ENCODE measurements at regions not wholly inside any gene's neighbourhood (a gene's known extent, or its start where the extent isn't known, plus 50 kb on each side); places are given as distances from the start of the nearest gene placed in this dataset.

DNA sequence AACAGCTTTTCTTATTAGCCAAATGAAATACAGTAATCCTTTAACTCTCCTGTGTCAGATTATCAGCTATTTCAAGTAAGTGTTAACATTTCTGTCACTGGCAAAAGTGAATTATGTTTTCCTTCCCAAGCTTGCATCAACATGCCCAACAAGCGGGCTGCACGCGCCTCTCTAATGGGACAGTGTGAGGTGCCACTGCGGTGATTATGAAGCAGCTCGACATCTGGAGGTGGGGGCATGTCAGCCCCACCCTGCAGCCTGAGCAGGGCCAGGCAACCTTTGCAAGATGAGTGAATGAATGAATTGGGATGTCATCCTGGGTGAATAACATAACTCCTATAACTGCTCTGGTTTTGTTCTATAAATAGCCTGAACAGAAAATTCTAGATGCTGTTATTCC lies 301.4 kb downstream of the ZNF326 start:
- no peak for ATAC-seq
- FAIRE-seq = no peak
- CTCF ChIA-PET = no interaction called here

DNA sequence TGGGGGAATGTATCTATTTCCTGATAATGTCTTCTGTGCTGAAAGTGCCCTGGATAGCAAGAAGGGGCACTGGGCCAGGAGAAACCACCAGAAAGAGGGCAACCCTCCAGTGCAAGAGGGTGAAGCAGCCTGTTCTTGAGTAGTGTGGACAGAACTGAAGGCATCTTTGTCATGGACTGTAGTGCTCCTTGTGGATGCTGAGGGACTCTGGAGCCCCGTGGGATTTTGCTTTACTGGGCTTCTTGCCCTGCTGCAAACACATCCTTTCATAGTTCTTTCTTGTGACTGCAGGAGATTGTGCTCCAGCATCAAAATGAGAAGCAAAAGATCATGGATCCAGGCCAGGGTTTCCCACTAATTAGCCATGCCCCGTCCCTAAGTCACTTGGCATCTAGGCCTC lies 300.6 kb downstream of the ZNF326 start:
- Histone ChIP-seq H3K4me3 (no peak overlapping the region), H3K27ac (no peak overlapping the region), H3K9me3 (no peaks in the 10 kb centered on the region), H3K4me2 (no peak overlapping the region), H3K4me1 (no peaks in the 10 kb centered on the region)
- 0% methylated on average over 2 of the region's 2 CpGs for WGBS (ENCODE audit: missing lambda C conversion rate)
- ATAC-seq = no peak
- no peak for DNase-seq (ENCODE audit: low read depth in 1 of 2, low spot score in 1 of 2)
- no peak for TF ChIP-seq RAD21 (conservative IDR thresholded peaks at IDR 0.05 in 1 of 2, IDR thresholded peaks at IDR 0.05 in 1 of 2)
- TF ChIP-seq GATA3 (IDR thresholded peaks at IDR 0.05; ENCODE audit: borderline replicate concordance) = no peak
- TF ChIP-seq ELK1 (IDR thresholded peaks at IDR 0.05; ENCODE audit: low read depth, low read length) = no peak
- no peak for TF ChIP-seq POLR2AphosphoS2 (conservative IDR thresholded peaks at IDR 0.05; ENCODE audit: low read length)
- TF ChIP-seq KDM1A (IDR thresholded peaks at IDR 0.05; ENCODE audit: low read depth) = no peak
- TF ChIP-seq HOXB13 (CRISPR knock-in tag; IDR thresholded peaks at IDR 0.05; ENCODE audit: low read depth) = no peak
- no peak for TF ChIP-seq TFCP2L1 (CRISPR knock-in tag; IDR thresholded peaks at IDR 0.05)
- TF ChIP-seq HEYL (CRISPR knock-in tag; IDR thresholded peaks at IDR 0.05) = no peak
- no peak for TF ChIP-seq JUNB (IDR thresholded peaks at IDR 0.05)
- TF ChIP-seq TP53 (CRISPR knock-in tag; IDR thresholded peaks at IDR 0.05) = no peak
- no peak for TF ChIP-seq CBX8 (IDR thresholded peaks at IDR 0.05)
- POLR2A ChIA-PET = no interaction called here
- CTCF ChIA-PET = no interaction called here
- FAIRE-seq = no peak

More for the DNA sequence above, 301.4 kb downstream of the ZNF326 start:
- DNase-seq (ENCODE audit: low read depth in 1 of 2, low spot score in 1 of 2) = no peak
- 24% methylated on average over 5 of the region's 5 CpGs for WGBS (ENCODE audit: missing lambda C conversion rate)
- POLR2A ChIA-PET = no interaction called here
- TF ChIP-seq BHLHE40 (IDR thresholded peaks at IDR 0.05; ENCODE audit: low read depth, low read length) (no peak), ZNF302 (CRISPR knock-in tag; IDR thresholded peaks at IDR 0.05) (no peak), CBX2 (IDR thresholded peaks at IDR 0.05; ENCODE audit: borderline replicate concordance, low read depth) (no peak), RAD21 (conservative IDR thresholded peaks at IDR 0.05 in 1 of 2, IDR thresholded peaks at IDR 0.05 in 1 of 2) (no peak), CHD4 (IDR thresholded peaks at IDR 0.05; ENCODE audit: borderline replicate concordance) (no peak), PBX3 (IDR thresholded peaks at IDR 0.05) (no peak), POLR2AphosphoS2 (conservative IDR thresholded peaks at IDR 0.05; ENCODE audit: low read length) (no peak), HEYL (CRISPR knock-in tag; IDR thresholded peaks at IDR 0.05) (no peak), RARB (CRISPR knock-in tag; IDR thresholded peaks at IDR 0.05) (no peak), CBX8 (IDR thresholded peaks at IDR 0.05) (no peak), EHF (CRISPR knock-in tag; IDR thresholded peaks at IDR 0.05) (no peak), TFCP2L1 (CRISPR knock-in tag; IDR thresholded peaks at IDR 0.05) (no peak), MAZ (IDR thresholded peaks at IDR 0.05; ENCODE audit: borderline replicate concordance, low read depth, low read length) (no peak), HDAC2 (IDR thresholded peaks at IDR 0.05) (no peak), NFE2L2 (conservative IDR thresholded peaks at IDR 0.05; ENCODE audit: low read length) (no peak), PHF8 (IDR thresholded peaks at IDR 0.05; ENCODE audit: borderline replicate concordance, low read depth) (no peak), HES2 (IDR thresholded peaks at IDR 0.05) (no peak), FOSL2 (IDR thresholded peaks at IDR 0.05) (no peak), FOSL2 (CRISPR knock-in tag; IDR thresholded peaks at IDR 0.05) (no peak), JUNB (IDR thresholded peaks at IDR 0.05) (no peak)
- TF ChIP-seq, protein P1, sequence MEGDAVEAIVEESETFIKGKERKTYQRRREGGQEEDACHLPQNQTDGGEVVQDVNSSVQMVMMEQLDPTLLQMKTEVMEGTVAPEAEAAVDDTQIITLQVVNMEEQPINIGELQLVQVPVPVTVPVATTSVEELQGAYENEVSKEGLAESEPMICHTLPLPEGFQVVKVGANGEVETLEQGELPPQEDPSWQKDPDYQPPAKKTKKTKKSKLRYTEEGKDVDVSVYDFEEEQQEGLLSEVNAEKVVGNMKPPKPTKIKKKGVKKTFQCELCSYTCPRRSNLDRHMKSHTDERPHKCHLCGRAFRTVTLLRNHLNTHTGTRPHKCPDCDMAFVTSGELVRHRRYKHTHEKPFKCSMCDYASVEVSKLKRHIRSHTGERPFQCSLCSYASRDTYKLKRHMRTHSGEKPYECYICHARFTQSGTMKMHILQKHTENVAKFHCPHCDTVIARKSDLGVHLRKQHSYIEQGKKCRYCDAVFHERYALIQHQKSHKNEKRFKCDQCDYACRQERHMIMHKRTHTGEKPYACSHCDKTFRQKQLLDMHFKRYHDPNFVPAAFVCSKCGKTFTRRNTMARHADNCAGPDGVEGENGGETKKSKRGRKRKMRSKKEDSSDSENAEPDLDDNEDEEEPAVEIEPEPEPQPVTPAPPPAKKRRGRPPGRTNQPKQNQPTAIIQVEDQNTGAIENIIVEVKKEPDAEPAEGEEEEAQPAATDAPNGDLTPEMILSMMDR (IDR thresholded peaks at IDR 0.05) = no peak
- Histone ChIP-seq H3K4me2 (no peak overlapping the region), H3K27ac (no peak overlapping the region), H3K4me1 (no peaks in the 10 kb centered on the region), H3K4me3 (no peak overlapping the region), H3K9me3 (no peaks in the 10 kb centered on the region)
